ENCODE measurements at regions not wholly inside any gene's neighbourhood (a gene's known extent, or its start where the extent isn't known, plus 50 kb on each side); places are given as distances from the start of the nearest gene placed in this dataset.

GRCh38 chr17:70332356-70333210 lies 163.3 kb downstream of the KCNJ2 start:
- no peak for TF ChIP-seq POLR2A (IDR thresholded peaks at IDR 0.05)
- TF ChIP-seq CTCF (IDR thresholded peaks at IDR 0.05): no peak

Data from uterus (tissue), 2 donors.